Ovary (tissue), 3 donors: ENCODE measurements at regions not wholly inside any gene's neighbourhood (a gene's known extent, or its start where the extent isn't known, plus 50 kb on each side); places are given as distances from the start of the nearest gene placed in this dataset.

Experiments used
- POLR2A ChIP-seq: fragments of 450-650 bp; IDR thresholded peaks from one replicate; pipeline ENCODE4 v1.6.1; 2017; ENCODE audit warnings: antibody characterized with exemption, mild to moderate bottlenecking, moderate library complexity
- TF ChIP-seq, protein P1 (sequence below), 3 donors: fragments of 450-650 bp in 2 of 3; fragments of 200-600 bp in 1 of 3; IDR thresholded peaks; one replicate each; pipeline versions ENCODE4 v1.5.1 to v1.8.0; 2016 to 2022; ENCODE audit warnings: antibody characterized with exemption in 3 of 3, mild to moderate bottlenecking in 1 of 3
- donor health status: DM: no; HTN: no; CAD: no.

- TF ChIP-seq, protein P1, sequence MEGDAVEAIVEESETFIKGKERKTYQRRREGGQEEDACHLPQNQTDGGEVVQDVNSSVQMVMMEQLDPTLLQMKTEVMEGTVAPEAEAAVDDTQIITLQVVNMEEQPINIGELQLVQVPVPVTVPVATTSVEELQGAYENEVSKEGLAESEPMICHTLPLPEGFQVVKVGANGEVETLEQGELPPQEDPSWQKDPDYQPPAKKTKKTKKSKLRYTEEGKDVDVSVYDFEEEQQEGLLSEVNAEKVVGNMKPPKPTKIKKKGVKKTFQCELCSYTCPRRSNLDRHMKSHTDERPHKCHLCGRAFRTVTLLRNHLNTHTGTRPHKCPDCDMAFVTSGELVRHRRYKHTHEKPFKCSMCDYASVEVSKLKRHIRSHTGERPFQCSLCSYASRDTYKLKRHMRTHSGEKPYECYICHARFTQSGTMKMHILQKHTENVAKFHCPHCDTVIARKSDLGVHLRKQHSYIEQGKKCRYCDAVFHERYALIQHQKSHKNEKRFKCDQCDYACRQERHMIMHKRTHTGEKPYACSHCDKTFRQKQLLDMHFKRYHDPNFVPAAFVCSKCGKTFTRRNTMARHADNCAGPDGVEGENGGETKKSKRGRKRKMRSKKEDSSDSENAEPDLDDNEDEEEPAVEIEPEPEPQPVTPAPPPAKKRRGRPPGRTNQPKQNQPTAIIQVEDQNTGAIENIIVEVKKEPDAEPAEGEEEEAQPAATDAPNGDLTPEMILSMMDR (IDR thresholded peaks at IDR 0.05): peak in 2 of 3 donors; percentile 66 to 67
- no peak for TF ChIP-seq POLR2A
Observed at GRCh38 chr9:109903515-109904138, 123.6 kb downstream of the PALM2AKAP2 start.
